ENCODE measurements at regions not wholly inside any gene's neighbourhood (a gene's known extent, or its start where the extent isn't known, plus 50 kb on each side); places are given as distances from the start of the nearest gene placed in this dataset.

GRCh38 chr1:173360487-173361063, 116.6 kb upstream of the PRDX6 start:
- POLR2A ChIA-PET, result interaction anchor here (0.9 kb wide), 1 partner anchor 13 kb away, joined by 3 read pairs; no protein-coding TSS in a partner anchor
- TF ChIP-seq, protein P1, sequence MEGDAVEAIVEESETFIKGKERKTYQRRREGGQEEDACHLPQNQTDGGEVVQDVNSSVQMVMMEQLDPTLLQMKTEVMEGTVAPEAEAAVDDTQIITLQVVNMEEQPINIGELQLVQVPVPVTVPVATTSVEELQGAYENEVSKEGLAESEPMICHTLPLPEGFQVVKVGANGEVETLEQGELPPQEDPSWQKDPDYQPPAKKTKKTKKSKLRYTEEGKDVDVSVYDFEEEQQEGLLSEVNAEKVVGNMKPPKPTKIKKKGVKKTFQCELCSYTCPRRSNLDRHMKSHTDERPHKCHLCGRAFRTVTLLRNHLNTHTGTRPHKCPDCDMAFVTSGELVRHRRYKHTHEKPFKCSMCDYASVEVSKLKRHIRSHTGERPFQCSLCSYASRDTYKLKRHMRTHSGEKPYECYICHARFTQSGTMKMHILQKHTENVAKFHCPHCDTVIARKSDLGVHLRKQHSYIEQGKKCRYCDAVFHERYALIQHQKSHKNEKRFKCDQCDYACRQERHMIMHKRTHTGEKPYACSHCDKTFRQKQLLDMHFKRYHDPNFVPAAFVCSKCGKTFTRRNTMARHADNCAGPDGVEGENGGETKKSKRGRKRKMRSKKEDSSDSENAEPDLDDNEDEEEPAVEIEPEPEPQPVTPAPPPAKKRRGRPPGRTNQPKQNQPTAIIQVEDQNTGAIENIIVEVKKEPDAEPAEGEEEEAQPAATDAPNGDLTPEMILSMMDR (IDR thresholded peaks at IDR 0.05; ENCODE audit: unreplicated experiment), result no peak
- H3K27me3 Mint-ChIP-seq (ENCODE audit: insufficient read depth, unreplicated experiment), result no peaks in the 10 kb centered on the region
- no peak overlapping the region for H3K27ac Mint-ChIP-seq (ENCODE audit: low read depth, unreplicated experiment)
- CTCF ChIA-PET, result interaction anchor here (0.7 to 1.0 kb wide), 4 partner anchors 9 to 313 kb away, joined by 3 to 5 read pairs (median 4); no protein-coding TSS in a partner anchor
- no peaks in the 10 kb centered on the region for H3K36me3 Mint-ChIP-seq (ENCODE audit: insufficient read depth, unreplicated experiment)
- no peak for DNase-seq (ENCODE audit: unreplicated experiment)
- no peaks in the 10 kb centered on the region for H3K9me3 Mint-ChIP-seq (ENCODE audit: unreplicated experiment)
- BruUV-seq (replicated peaks), result no TSS peak
- H3K4me1 Mint-ChIP-seq (ENCODE audit: insufficient read depth, unreplicated experiment), result peaks cover 10% of the 10 kb centered on the region
- no peak overlapping the region for H3K4me3 Mint-ChIP-seq (ENCODE audit: unreplicated experiment)
- intact Hi-C loops (cut with micrococcal nuclease), result no loop called here

GRCh38 chr1:173362543-173362942, 114.6 kb upstream of the PRDX6 start:
- no peaks in the 10 kb centered on the region for H3K27me3 Mint-ChIP-seq (ENCODE audit: insufficient read depth, unreplicated experiment)
- POLR2A ChIA-PET, result interaction anchor here (0.6 kb wide), 1 partner anchor 26 kb away, joined by 6 read pairs; no protein-coding TSS in a partner anchor
- intact Hi-C loops (cut with micrococcal nuclease), result no loop called here
- H3K36me3 Mint-ChIP-seq (ENCODE audit: insufficient read depth, unreplicated experiment), result no peaks in the 10 kb centered on the region
- H3K27ac Mint-ChIP-seq (ENCODE audit: low read depth, unreplicated experiment), result no peak overlapping the region
- no peak for DNase-seq (ENCODE audit: unreplicated experiment)
- H3K4me3 Mint-ChIP-seq (ENCODE audit: unreplicated experiment), result no peak overlapping the region
- CTCF ChIA-PET, result interaction anchor here (0.9 kb wide), 1 partner anchor 61 kb away, joined by 3 read pairs; no protein-coding TSS in a partner anchor
- no TSS peak for BruUV-seq (replicated peaks)
- H3K4me1 Mint-ChIP-seq (ENCODE audit: insufficient read depth, unreplicated experiment), result no peaks in the 10 kb centered on the region
- no peaks in the 10 kb centered on the region for H3K9me3 Mint-ChIP-seq (ENCODE audit: unreplicated experiment)
- TF ChIP-seq, protein P1 (IDR thresholded peaks at IDR 0.05; ENCODE audit: unreplicated experiment), result no peak

- POLR2A ChIA-PET, result no interaction called here
- TF ChIP-seq, protein P1 (IDR thresholded peaks at IDR 0.05; ENCODE audit: unreplicated experiment), result no peak
- H3K27me3 Mint-ChIP-seq (ENCODE audit: insufficient read depth, unreplicated experiment), result no peaks in the 10 kb centered on the region
- intact Hi-C loops (cut with micrococcal nuclease), result no loop called here
- H3K4me1 Mint-ChIP-seq (ENCODE audit: insufficient read depth, unreplicated experiment), result no peaks in the 10 kb centered on the region
- CTCF ChIA-PET, result no interaction called here
- peaks cover 5% of the 10 kb centered on the region for H3K36me3 Mint-ChIP-seq (ENCODE audit: insufficient read depth, unreplicated experiment)
- DNase-seq (ENCODE audit: unreplicated experiment), result no peak
- H3K9me3 Mint-ChIP-seq (ENCODE audit: unreplicated experiment), result no peaks in the 10 kb centered on the region
- H3K27ac Mint-ChIP-seq (ENCODE audit: low read depth, unreplicated experiment), result no peak overlapping the region
- no TSS peak for BruUV-seq (replicated peaks)
- no peak overlapping the region for H3K4me3 Mint-ChIP-seq (ENCODE audit: unreplicated experiment)
These were observed 112.3 kb upstream of the PRDX6 start for GRCh38 chr1:173364827-173365226.

DNA sequence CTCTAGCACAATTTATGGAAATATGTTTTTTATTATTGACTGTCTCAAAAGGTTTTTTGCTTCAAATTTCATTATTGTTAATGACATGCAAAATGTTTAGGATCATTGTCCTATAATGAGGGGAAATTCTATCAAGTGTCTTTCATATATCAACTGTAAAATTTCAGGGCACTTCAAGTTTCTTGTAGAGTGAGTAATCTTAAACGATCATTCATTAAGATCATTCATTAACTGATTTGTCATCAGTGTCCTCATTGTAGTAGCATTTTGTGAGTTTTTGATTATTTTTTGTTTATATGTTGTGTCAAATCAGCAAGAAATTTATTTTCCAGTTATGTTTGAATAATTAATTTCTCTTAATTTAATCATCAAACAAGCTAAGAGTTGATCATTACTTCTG, 111.8 kb upstream of the PRDX6 start:
- Mint-ChIP-seq H3K9me3 (ENCODE audit: unreplicated experiment) (no peaks in the 10 kb centered on the region), H3K4me1 (ENCODE audit: insufficient read depth, unreplicated experiment) (no peaks in the 10 kb centered on the region), H3K4me3 (ENCODE audit: unreplicated experiment) (no peak overlapping the region), H3K27me3 (ENCODE audit: insufficient read depth, unreplicated experiment) (no peaks in the 10 kb centered on the region), H3K27ac (ENCODE audit: low read depth, unreplicated experiment) (no peak overlapping the region), H3K36me3 (ENCODE audit: insufficient read depth, unreplicated experiment) (peaks cover 5% of the 10 kb centered on the region)
- TF ChIP-seq, protein P1 (IDR thresholded peaks at IDR 0.05; ENCODE audit: unreplicated experiment), result no peak
- no TSS peak for BruUV-seq (replicated peaks)
- POLR2A ChIA-PET, result no interaction called here
- CTCF ChIA-PET, result no interaction called here
- intact Hi-C loops (cut with micrococcal nuclease), result no loop called here
- no peak for DNase-seq (ENCODE audit: unreplicated experiment)

All from MCF 10A (cell line).